ENCODE measurements at regions not wholly inside any gene's neighbourhood (a gene's known extent, or its start where the extent isn't known, plus 50 kb on each side); places are given as distances from the start of the nearest gene placed in this dataset.
"Not testable (repeated sequence)": the region's sequence is repeated elsewhere in the genome, so short reads cannot be mapped to it uniquely, and the experiment has no call there.

- TF ChIP-seq CTCF (IDR thresholded peaks at IDR 0.05; ENCODE audit: low read depth, low read length) (no peak), POLR2A (IDR thresholded peaks at IDR 0.05; ENCODE audit: extremely low read depth, insufficient read length) (no peak)
- H3K4me3 ChIP-seq (ENCODE audit: low read depth, low read length) = no peak overlapping the region
- no peak for DNase-seq (ENCODE audit: low read depth)
Measured at GRCh38 chr14:83885837-83886293, 1644.1 kb upstream of the FLRT2 start.

GRCh38 chr14:83887866-83888265 lies 1642.1 kb upstream of the FLRT2 start:
- H3K4me3 ChIP-seq (ENCODE audit: low read depth, low read length) = no peak overlapping the region
- DNase-seq (ENCODE audit: low read depth) = no peak
- TF ChIP-seq MYC (IDR thresholded peaks at IDR 0.05; ENCODE audit: low read depth, low read length) = no peak
- TF ChIP-seq CTCF (IDR thresholded peaks at IDR 0.05; ENCODE audit: low read depth, low read length) = no peak
- TF ChIP-seq MAX (IDR thresholded peaks at IDR 0.05; ENCODE audit: low read depth, low read length) = no peak
- no peak for TF ChIP-seq POLR2A (IDR thresholded peaks at IDR 0.05; ENCODE audit: extremely low read depth, insufficient read length)

GRCh38 chr14:83893447-83893846 lies 1636.5 kb upstream of the FLRT2 start:
- DNase-seq (ENCODE audit: low read depth) = no peak

GRCh38 chr14:83894568-83894967 lies 1635.4 kb upstream of the FLRT2 start:
- no peak overlapping the region for H3K4me3 ChIP-seq (ENCODE audit: low read depth, low read length)
- TF ChIP-seq MYC (IDR thresholded peaks at IDR 0.05; ENCODE audit: low read depth, low read length) (no peak), CTCF (IDR thresholded peaks at IDR 0.05; ENCODE audit: low read depth, low read length) (no peak), POLR2A (IDR thresholded peaks at IDR 0.05; ENCODE audit: extremely low read depth, insufficient read length) (no peak), MAX (IDR thresholded peaks at IDR 0.05; ENCODE audit: low read depth, low read length) (no peak)
- no peak for DNase-seq (ENCODE audit: low read depth)

More at GRCh38 chr14:83893447-83893846, 1636.5 kb upstream of the FLRT2 start:
- H3K4me3 ChIP-seq (ENCODE audit: low read depth, low read length) = no peak overlapping the region
- TF ChIP-seq CTCF (IDR thresholded peaks at IDR 0.05; ENCODE audit: low read depth, low read length) (no peak), MAX (IDR thresholded peaks at IDR 0.05; ENCODE audit: low read depth, low read length) (no peak), MYC (IDR thresholded peaks at IDR 0.05; ENCODE audit: low read depth, low read length) (no peak), POLR2A (IDR thresholded peaks at IDR 0.05; ENCODE audit: extremely low read depth, insufficient read length) (no peak)

GRCh38 chr14:83898558-83898957 lies 1631.4 kb upstream of the FLRT2 start:
- not testable (repeated sequence) for H3K4me3 ChIP-seq (ENCODE audit: low read depth, low read length); DNase-seq (ENCODE audit: low read depth)

- no peak for TF ChIP-seq MAX (IDR thresholded peaks at IDR 0.05; ENCODE audit: low read depth, low read length)
- no peak for TF ChIP-seq CTCF (IDR thresholded peaks at IDR 0.05; ENCODE audit: low read depth, low read length)
- TF ChIP-seq POLR2A (IDR thresholded peaks at IDR 0.05; ENCODE audit: extremely low read depth, insufficient read length) = no peak
- TF ChIP-seq MYC (IDR thresholded peaks at IDR 0.05; ENCODE audit: low read depth, low read length) = no peak
- no peak for DNase-seq (ENCODE audit: low read depth)
- no peak overlapping the region for H3K4me3 ChIP-seq (ENCODE audit: low read depth, low read length)
Measured at GRCh38 chr14:83899706-83900105, 1630.2 kb upstream of the FLRT2 start.

Measured in NB4 (cell line).